GM19455 (cell line): ENCODE measurements at regions not wholly inside any gene's neighbourhood (a gene's known extent, or its start where the extent isn't known, plus 50 kb on each side); places are given as distances from the start of the nearest gene placed in this dataset.
"Not testable (repeated sequence)": the region's sequence is repeated elsewhere in the genome, so short reads cannot be mapped to it uniquely, and the experiment has no call there.

ENCODE experiments used
- ATAC-seq: cut with Tn5 transposase; IDR thresholded peaks from one replicate; pipeline ENCODE4 v1.9.1; 2021; ENCODE audit not compliant: unreplicated experiment

DNA sequence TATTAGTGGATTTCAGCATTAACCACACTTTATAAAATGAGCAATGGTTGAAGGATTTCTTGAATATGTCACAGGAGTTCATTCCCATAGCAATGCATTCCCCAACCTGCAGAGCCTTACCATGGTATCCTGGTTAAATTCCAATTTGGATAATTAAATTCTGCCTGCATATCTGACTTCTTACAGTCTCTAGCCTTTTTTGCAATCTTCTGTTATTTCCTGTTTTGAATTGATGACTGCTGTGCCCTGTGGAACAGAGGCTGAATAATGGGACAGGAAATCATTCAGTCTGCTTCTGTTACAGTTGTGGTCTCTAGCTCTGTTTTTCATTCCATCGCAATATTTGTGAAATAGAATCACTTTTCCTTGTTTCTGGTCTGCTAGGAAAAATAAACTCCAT lies 1823.9 kb downstream of the PLA2G4A start:
- ATAC-seq = no peak

DNA sequence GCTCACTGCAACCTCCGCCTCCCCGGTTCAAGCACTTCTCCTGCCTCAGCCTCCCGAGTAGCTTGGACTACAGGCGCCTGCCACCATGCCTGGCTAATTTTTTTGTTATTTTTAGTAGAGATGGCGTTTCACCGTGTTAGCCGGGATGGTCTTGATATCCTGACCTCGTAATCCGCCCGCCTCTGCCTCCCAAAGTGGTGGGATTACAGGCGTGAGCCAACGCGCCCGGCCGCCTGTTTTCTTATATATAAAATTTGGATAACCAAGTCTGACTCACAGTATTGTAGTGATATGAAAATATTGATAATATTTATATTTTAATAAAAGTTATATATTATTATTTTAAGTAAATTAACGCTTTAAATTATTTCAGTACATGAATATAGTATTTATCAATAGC lies 1821.7 kb downstream of the BRINP3 start:
- ATAC-seq = not testable (repeated sequence)

DNA sequence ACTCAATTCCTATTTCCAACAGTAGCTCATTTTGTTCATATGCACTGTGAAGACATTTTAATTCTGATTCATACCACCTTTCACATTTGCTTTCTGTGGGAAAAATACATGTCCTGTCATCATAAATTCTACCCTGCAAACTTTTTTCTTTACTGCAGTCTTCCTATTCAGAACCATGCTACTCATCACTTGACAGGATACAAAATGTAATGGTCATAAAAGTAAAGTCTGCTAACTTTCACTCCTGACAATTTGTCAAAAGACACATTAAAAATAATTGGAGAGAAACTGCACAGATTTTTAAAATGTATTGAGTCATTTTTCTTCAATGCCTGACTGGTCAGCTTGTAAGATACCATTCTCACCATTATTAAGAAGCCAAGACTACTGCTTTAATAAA lies 1817.1 kb downstream of the BRINP3 start:
- ATAC-seq = no peak

DNA sequence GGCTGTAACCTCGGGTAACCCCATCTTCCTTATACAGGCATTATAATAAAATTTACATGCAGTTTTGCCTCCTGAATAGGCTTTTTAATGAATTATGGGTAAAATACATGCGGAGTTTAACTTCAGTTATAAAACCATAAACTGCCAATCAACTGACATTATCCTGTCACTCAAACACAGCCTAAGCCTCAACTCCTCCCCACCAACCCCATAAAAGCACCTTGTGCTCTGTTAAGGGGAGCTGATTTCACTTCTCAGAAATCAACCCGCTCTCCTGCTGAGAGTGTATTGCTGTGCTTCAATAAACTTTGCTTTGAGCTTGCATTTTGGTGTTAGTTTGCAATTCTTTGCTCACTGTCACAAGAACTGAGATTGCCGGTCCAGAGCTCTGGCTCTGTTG lies 1812.2 kb downstream of the BRINP3 start:
- no peak for ATAC-seq

DNA sequence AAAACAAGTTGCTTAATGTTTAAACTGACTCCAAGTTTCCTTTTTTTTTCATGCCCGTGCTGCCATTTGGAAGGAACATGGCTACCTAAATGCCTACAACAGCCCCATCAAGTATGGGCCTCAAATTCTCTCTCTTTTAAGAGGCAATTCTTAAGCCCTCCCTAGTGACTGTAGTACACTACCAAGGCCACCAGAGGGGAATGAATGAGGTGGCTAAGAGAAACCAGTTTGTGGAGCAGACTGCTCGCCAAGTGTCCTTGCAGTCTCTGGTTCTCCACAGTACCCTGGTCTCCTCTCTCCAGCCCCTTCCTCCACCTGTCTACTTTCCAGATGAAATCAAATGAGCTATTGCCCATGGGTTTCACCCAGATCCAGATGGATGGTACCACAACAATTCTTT lies 1809.6 kb downstream of the BRINP3 start:
- ATAC-seq = no peak

DNA sequence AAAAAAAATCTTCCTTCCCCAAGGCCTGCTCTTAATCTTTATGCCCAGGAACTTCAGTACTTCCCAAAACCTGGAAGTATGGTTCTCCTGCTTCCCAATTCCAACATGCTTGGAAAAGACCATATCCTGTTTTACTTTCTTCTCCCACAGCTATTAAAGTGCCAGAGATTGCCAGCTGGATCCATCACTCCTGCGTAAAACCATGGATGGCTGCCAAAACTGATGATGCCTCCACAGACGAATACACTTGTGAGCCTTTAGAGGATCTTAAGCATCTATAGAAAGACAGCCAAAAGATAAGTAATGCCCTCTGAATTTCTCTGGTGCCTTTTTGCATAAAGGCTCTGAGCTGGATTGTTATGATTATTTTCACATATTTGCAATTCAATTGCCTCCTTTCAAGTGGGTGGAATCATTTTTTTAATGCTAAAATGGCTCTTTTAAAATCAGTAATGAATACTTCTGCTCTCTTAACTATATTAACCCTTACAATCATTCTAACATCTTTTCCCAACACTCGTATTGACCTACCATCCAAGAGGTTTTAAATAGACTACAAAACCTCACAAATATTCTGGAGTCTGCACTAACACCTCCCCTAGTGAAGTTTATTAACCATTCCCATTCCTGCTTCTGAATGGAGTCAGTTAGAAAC lies 1807.8 kb downstream of the BRINP3 start:
- no peak for ATAC-seq

DNA sequence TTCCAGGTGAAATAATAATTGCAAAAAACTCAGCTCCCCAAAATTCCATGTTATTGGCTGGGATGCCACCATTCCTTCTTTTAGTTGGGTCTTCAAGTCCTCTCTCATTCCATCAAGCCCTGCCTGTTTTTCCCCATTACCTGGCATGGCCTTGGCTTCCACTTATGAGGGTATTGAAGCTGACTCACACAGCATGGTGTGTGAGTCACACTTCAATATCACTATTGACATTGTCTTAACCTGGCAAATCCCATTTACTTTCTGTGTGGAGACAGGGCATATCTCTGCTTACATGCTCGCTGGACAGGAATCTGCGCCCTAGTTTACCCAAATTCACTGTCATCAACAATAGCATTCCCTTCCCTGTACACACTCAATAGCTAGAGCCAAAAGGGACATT lies 1806.8 kb downstream of the BRINP3 start:
- ATAC-seq = no peak

DNA sequence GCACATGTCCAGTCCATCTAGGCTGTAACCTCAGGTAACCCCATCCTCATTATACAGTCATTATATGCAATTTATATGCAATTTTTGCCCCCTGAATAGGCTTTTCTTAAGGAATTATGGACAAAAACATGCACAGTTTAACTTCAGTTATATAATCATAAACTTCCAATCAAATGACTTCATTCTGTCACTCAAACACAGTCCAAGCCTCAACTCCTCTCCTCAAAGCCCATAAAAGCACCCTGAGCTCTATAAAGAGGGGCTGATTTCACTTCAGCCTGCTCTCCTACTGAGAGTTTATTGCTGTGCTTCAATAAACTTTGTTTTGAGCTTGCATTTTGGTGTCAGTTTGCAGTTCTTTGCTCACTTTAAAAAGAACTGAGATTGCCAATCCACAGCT lies 1805.5 kb downstream of the BRINP3 start:
- ATAC-seq = no peak

DNA sequence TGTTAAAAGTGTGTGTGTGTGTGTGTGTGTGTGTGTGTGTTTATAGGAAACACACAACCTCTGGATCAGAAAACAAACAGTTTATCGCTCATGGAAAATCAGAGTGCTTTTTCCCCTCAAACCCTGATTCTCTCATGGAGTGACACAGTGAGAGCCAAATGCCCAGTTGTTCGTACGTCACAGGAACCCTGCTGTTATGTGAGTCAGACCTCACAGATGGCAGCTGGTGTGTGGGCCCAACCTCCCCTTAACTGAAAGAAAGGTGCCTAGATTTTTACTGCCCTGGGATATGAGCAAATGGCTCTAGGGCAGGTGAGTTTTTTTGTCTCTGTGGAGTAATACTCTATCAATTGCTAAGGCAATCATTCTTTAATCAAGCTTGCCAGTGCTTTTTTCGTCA lies 1788.1 kb downstream of the BRINP3 start:
- no peak for ATAC-seq

DNA sequence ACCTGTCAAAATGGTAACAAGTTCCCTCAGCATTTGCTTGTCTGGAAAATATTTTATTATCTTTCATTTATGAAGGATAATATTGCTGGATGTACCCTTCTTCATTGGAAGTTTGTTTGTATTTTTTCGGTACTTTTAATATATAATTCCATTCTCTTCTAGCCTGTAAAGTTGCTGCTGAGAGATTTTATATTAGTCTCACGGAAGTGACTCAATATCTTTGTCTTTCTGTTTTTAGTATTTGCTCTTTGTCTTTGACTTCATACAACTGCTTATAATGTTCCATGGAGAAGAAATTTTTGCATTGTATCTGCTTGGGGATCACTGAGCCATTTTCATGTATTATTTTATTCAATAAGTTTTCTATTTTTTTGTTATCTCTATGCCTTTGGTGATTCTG lies 1777.5 kb downstream of the BRINP3 start:
- no peak for ATAC-seq

DNA sequence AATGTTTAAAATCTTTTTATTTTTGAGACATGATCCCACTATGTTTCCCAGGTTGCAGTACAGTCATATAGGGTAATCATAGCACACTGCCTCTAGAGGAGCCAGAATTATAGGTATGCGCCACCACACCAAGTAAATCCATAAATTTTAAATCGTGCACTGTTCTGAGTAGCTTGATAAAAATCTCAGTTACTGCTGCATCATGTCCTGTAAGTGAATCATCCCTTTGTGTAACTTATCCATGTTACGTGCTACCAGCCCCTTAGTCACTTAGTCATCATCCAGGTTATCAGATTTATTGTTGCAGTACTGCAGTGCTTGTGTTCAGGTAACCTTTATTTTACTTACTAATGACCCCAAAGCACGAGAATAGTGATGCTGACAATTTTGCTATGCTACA lies 1770.9 kb downstream of the BRINP3 start:
- ATAC-seq = no peak

DNA sequence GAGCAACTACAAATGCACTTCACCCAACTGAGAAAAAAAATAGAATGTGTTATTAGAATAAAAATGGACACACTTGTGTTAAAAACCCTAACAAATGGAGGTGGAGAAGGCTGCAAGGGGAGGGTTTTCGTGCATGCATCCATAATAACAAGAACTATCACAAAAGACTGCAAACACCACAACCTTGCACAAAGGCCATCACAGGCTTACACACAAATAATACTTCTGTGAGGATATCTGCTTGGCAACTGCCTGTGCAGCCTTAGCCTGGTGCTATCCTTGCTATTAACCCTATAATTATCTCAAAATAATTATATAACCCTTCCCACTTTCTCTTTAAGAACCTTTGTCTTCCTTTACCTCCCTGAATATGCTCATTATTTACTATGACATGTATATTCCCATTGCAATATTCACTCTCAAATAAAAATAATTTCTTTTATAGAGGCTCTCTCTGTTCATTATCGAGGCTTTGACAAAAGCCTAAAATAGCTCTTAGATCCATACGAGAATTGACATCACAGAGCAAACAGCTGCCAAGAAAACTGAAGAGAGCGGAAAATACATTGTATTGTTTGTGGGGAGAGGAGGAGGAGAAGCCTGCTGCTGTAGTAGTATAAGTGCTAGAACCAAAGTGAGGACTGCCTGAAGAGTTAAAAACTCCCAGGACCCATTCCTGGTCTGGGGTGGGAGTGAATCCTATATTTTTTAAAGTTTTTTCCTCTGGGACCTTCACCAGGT lies 1768.7 kb downstream of the BRINP3 start:
- no peak for ATAC-seq

DNA sequence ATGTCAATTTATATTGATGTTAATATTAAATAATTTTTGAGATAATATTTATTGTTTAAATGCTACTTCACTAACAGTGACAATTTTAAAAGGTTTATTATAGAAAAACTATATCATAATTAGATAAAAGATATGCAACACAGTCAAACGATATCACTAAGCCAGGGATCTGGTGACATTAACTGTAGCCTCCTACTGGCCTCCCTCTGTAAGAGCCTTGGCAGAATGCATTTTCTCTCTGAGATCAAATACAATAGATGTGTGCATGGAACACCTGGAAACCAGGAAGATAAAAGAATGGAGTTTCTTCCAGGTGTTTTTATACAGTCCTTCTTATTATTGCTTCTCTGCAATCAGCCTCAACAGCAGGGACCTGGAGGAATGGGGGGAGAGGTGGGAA lies 1762.1 kb downstream of the BRINP3 start:
- no peak for ATAC-seq

DNA sequence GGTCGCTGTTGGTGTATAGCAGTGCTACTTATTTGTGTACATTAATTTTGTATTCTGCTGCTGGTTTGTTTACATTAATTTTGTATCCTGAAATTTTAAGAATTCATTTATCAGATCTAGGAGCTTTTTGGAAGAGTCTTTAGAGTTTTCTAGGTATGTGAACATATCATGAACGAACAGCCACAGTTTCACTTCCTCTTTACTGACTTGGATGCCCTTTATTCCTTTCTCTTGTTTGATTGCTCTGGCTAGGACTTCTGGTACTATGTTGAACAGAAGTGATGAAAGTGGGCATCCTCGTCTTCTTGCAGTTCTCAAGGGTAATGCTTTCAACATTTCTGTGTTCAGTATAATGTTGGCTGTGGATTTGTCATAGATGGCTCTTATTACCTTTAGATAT lies 1757.9 kb downstream of the BRINP3 start:
- no peak for ATAC-seq

DNA sequence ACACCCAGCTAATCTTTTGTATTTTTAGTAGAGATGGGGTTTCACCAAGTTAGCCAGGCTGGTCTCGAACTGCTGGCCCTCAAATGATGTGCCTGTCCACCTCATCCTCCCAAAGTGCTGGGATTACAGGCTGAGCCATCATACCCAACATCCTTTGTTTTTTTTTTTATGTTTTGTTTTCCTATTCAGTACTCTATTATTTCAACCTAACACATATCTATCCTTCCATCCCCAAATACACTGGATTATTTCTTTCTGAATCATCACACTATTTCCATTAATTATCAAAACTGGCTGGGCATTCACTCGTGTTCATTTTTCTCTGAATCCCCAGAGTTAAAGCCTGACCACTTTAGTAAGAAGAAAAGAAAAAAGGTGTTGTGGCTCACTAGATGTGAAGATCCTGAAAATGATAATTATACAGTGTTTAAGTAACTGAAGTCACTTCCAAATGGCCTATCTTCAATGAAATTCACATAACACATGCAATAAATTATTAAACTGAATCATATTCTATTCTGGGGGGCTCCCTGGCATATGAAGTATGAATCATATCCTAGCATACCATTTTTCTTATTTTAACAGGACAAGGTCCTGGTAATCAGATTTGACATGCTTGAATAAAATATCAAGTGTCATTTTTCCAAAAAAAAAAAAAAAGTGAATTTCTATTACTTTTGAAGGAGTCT lies 1754.2 kb downstream of the BRINP3 start:
- ATAC-seq = no peak

DNA sequence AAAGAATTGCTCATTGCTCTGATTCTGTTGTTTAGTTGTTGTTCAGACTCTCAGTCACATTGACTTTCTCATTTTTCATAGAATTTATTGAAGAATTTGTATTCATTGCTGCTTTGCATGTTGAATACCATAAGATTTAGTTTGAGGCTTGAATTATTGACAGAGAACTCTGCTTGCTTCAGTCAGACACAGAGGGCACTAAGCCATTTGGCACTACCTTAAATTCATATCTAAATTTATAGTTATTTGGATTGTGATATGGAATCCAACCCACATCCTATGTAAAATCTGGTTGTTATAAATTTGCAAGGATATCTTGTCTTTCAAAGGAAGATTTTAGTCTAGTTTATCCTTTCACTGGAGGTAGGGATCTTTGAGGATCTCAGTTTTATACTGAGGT lies 1748.6 kb downstream of the BRINP3 start:
- no peak for ATAC-seq

DNA sequence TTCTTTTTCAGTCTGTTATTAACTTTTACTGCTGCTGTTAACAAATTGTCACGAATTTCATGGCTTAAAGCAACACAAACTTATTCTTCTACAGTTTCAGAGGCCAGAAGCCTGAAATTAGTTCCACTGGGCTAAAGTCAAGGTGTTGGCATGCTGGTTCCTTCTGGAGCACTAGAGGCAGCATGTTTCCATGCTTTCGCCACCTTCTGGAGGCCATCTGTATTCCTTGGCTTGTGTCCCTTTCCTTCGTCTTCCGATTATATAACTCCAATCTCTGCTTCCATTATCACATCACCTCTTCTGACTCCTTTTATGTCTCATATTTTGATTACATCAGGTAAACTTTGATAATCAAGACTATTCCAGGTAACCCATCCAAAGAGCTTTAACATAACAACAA lies 1742.1 kb downstream of the BRINP3 start:
- ATAC-seq = no peak

DNA sequence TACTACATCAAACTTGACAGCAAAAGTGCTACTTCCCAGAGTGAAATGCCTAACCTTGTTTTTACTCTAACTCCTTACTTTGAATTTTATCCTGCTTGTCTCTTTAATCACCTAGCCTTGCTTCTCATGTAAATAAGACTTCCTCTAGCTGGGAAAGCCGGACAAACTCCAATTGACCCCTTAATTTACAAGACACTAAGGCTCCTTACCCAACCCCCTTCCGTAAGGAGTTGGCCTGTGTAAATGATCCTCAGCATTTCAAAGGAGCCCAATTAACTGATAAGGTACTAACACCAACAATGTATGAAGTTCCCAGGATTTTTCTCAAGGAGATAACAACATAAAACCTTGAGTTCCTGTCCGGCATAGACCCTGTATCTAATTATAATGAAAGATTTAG lies 1728.4 kb downstream of the BRINP3 start:
- not testable (repeated sequence) for ATAC-seq

DNA sequence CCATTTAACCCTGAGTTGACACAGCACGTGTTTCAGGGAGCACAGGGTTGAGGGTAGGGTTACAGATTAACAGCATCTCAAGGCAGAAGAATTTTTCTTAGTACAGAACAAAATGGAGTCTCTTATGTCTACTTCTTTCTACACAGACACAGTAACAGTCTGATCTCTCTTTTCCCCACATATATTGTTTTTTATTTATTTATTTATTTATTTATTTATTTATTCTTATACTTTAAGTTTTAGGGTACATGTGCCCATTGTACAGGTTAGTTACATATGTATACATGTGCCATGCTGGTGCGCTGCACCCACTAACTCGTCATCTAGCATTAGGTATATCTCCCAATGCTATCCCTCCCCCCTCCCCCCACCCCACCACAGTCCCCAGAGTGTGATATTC lies 1725.6 kb downstream of the BRINP3 start:
- not testable (repeated sequence) for ATAC-seq

DNA sequence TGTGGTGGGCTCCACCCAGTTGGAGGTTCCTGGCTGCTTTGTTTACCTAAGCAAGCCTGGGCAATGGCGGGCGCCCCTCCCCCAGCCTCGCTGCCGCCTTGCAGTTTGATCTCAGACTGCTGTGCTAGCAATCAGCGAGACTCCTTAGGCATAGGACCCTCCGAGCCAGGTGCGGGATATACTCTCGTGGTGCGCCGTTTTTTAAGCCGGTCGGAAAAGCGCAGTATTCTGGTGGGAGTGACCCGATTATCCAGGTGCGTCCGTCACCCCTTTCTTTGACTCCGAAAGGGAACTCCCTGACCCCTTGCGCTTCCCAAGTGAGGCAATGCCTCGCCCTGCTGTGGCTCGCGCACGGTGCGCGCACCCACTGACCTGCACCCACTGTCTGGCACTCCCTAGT lies 1719.9 kb downstream of the BRINP3 start:
- ATAC-seq = not testable (repeated sequence)

DNA sequence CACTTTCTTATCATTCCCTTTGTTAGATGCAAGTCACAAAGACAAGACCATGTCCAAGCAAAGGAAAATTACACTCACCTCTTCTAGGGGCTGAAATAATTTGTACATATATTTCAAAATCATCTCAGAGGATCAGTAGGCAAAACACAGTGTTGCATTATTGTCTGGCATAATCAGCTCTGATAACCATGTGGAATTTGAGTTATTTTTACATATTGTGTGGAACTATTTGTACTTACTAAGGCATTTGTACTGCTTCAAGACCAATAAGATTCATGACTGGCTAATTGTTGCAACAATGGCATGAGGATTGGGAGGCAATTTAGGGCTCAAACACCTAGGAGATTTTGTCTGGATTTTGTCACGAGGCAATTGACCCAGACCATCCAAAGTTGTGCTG lies 1716.4 kb downstream of the BRINP3 start:
- no peak for ATAC-seq

DNA sequence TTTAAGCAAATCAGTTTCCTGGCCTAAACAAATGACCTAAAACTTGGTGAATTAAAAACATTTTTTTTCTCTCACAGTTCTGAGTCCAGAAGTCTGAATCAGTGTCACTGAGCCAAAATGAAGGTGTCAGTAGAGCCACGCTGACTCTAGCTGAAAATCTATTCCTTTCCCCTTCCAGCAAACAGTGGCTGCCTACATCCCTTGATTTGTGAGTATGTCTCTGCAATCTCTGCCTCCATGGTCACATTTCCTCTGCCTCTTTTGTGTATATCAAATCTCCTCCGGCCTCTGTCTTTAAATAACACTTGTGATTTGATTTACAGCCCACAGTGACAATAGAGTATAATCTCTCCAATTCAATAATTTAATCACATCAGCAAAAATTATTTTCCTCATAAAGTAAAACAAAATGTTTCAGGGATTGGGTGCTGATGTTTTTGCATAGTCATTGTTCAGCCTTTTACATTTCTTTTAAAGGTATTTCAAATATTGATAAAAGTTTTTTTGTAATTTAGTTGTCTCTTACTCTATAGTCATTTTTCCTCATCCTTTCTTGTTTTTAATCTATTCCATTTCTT lies 1715.4 kb downstream of the BRINP3 start:
- ATAC-seq = no peak
